SK-N-SH (cell line): ENCODE measurements at regions not wholly inside any gene's neighbourhood (a gene's known extent, or its start where the extent isn't known, plus 50 kb on each side); places are given as distances from the start of the nearest gene placed in this dataset.

Experiments used
- CTCF ChIA-PET: fragments of 300-600, 350-600 bp; formaldehyde crosslinking; extraction: SDS; loops from one replicate; lab custom pipeline; 2021; lab: Yijun Ruan, JAX
- POLR2A ChIA-PET: fragments of 350-600 bp; sonication (Branson Sonifier 250); formaldehyde crosslinking; extraction: SDS; loops from one replicate; lab custom pipeline; 2020; ENCODE audit warnings: antibody characterized with exemption, inconsistent platforms; lab: Yijun Ruan, JAX
- DNase-seq: peaks from one replicate; pipeline ENCODE4 v3.0.0; 2012
- H2AFZ ChIP-seq: fragments of 200-600 bp; sonication (generic); 2 replicates; pipeline ENCODE4 v1.8.1; 2016; ENCODE audit warnings: antibody characterized with exemption, mild to moderate bottlenecking, low read depth
- H3F3A ChIP-seq: fragments of 200-600 bp; sonication (generic); replicated peaks from 2 replicates; pipeline ENCODE3; 2016; ENCODE audit warnings: antibody characterized with exemption, mild to moderate bottlenecking; ENCODE audit not compliant: insufficient read depth
- H3K27ac ChIP-seq, 2 experiments: fragments of 200-500 bp in 1 of 2; fragments of 200-600 bp in 1 of 2; sonication (Bioruptor generic) in 1 of 2; sonication (generic), shearing (Covaris generic) in 1 of 2; 2 replicates each; pipeline versions ENCODE4 v1.5.1 to v1.6.1; 2014 to 2016; ENCODE audit warnings: low read depth in 2 of 2, inconsistent platforms in 1 of 2, low read length in 1 of 2, mild to moderate bottlenecking in 1 of 2, mixed read lengths in 1 of 2
- H3K27me3 ChIP-seq: fragments of 200-600 bp; sonication (generic), shearing (Covaris generic); 2 replicates; pipeline ENCODE4 v1.6.1; 2016; ENCODE audit warnings: mixed run types; ENCODE audit not compliant: insufficient read depth
- H3K36me3 ChIP-seq, 2 experiments: fragments of 200-500 bp in 1 of 2; fragments of 200-600 bp in 1 of 2; sonication (Bioruptor generic) in 1 of 2; sonication (generic) in 1 of 2; replicated peaks in 1 of 2; 2 replicates each; pipeline versions ENCODE3 to v1.5.1; 2014 to 2016; ENCODE audit warnings: low read length in 1 of 2, mild to moderate bottlenecking in 1 of 2; ENCODE audit not compliant: insufficient read depth in 2 of 2, control insufficient read depth in 1 of 2
- H3K4me1 ChIP-seq, 2 experiments: fragments of 200-500 bp in 1 of 2; fragments of 200-600 bp in 1 of 2; sonication (Bioruptor generic) in 1 of 2; sonication (generic), shearing (Covaris generic) in 1 of 2; 2 replicates each; pipeline versions ENCODE4 v1.5.1 to v1.6.1; 2014 to 2016; ENCODE audit warnings: low read depth in 1 of 2, low read length in 1 of 2, mixed run types in 1 of 2; ENCODE audit not compliant: insufficient read depth in 2 of 2, control insufficient read depth in 1 of 2
- H3K4me2 ChIP-seq: fragments of 200-600 bp; sonication (generic), shearing (Covaris generic); 2 replicates; pipeline ENCODE4 v1.6.1; 2017; ENCODE audit warnings: mixed run types
- H3K4me3 ChIP-seq, 2 experiments: fragments of 200-500 bp in 1 of 2; fragments of 200-600 bp in 1 of 2; sonication (Bioruptor generic) in 1 of 2; sonication (generic), shearing (Covaris generic) in 1 of 2; 2 replicates each; pipeline versions ENCODE4 v1.5.1 to v1.8.1; 2014 to 2016; ENCODE audit warnings: low read depth in 2 of 2, inconsistent platforms in 1 of 2, low read length in 1 of 2, mild to moderate bottlenecking in 1 of 2, mixed read lengths in 1 of 2, moderate library complexity in 1 of 2
- H3K79me2 ChIP-seq: fragments of 200-600 bp; sonication (generic); 2 replicates; pipeline ENCODE4 v1.8.1; 2017; ENCODE audit warnings: mild to moderate bottlenecking; ENCODE audit not compliant: insufficient read depth
- H3K9ac ChIP-seq: fragments of 200-600 bp; sonication (generic); 2 replicates; pipeline ENCODE4 v1.6.1; 2017; ENCODE audit warnings: mixed run types
- H3K9me2 ChIP-seq: fragments of 200-600 bp; sonication (generic); 2 replicates; pipeline ENCODE4 v1.6.1; 2017; ENCODE audit warnings: mixed run types
- H3K9me3 ChIP-seq: fragments of 200-600 bp; sonication (generic); 2 replicates; pipeline ENCODE4 v1.6.1; 2017; ENCODE audit warnings: mixed run types, mild to moderate bottlenecking, moderate library complexity
- H4K20me1 ChIP-seq: fragments of 200-600 bp; sonication (generic); 2 replicates; pipeline ENCODE4 v1.6.1; 2017; ENCODE audit warnings: mild to moderate bottlenecking, mixed run types; ENCODE audit not compliant: insufficient read depth
- CHD2 ChIP-seq: fragments of 150-350 bp; IDR thresholded peaks from 2 replicates; pipeline ENCODE4 v1.6.1; 2018; ENCODE audit warnings: low read length; ENCODE audit not compliant: partially characterized antibody
- EP300 ChIP-seq, 2 experiments: IDR thresholded peaks; 2 replicates each; pipeline versions ENCODE4 v1.4.0 to v1.6.1; 2012; ENCODE audit warnings: borderline replicate concordance in 1 of 2, low read depth in 1 of 2, low read length in 1 of 2
- FOSL2 ChIP-seq: IDR thresholded peaks from 2 replicates; pipeline ENCODE4 v1.4.0; 2012; ENCODE audit warnings: low read depth, mild to moderate bottlenecking, moderate library complexity, borderline replicate concordance
- FOXJ3 ChIP-seq: sonication (generic); formaldehyde crosslinking; IDR thresholded peaks from 2 replicates; pipeline ENCODE4 v1.5.1; 2020; ENCODE audit warnings: mild to moderate bottlenecking, missing genetic modification reagents
- FOXM1 ChIP-seq: IDR thresholded peaks from 2 replicates; pipeline ENCODE4 v1.4.0; 2012; ENCODE audit warnings: low read depth, mild to moderate bottlenecking
- MXI1 ChIP-seq: IDR thresholded peaks from 2 replicates; pipeline ENCODE4 v1.6.1; 2012; ENCODE audit warnings: mild to moderate bottlenecking, low read depth, low read length, improper control_type of control experiment
- RAD21 ChIP-seq: IDR thresholded peaks from 2 replicates; pipeline ENCODE4 v1.6.1; 2012; ENCODE audit warnings: mild to moderate bottlenecking, low read length
- SIN3A ChIP-seq: IDR thresholded peaks from 2 replicates; pipeline ENCODE4 v1.6.1; 2012; ENCODE audit warnings: low read depth, mild to moderate bottlenecking, low read length, moderate library complexity, borderline replicate concordance
- TAF1 ChIP-seq: IDR thresholded peaks from 2 replicates; pipeline ENCODE4 v1.6.1; 2012; ENCODE audit warnings: low read depth, mild to moderate bottlenecking, low read length, moderate library complexity, borderline replicate concordance
- YY1 ChIP-seq: IDR thresholded peaks from 2 replicates; pipeline ENCODE4 v1.4.0; 2012; ENCODE audit warnings: low read depth, mild to moderate bottlenecking
- WGBS: methylation state at CpG from one replicate; pipeline ENCODE4 v1.1.6; 2017; ENCODE audit warnings: low lambda C conversion rate; 5-methylcytosine and 5-hydroxymethylcytosine counted together
- TF ChIP-seq, protein P1 (sequence below): fragments of 150-350 bp; IDR thresholded peaks from 2 replicates; pipeline ENCODE4 v1.6.1; 2017; ENCODE audit warnings: antibody characterized with exemption, low read length, low read depth, borderline replicate concordance
- TF ChIP-seq, protein P2 (sequence below): fragments of 150-350 bp; IDR thresholded peaks from 2 replicates; pipeline ENCODE4 v1.6.1; 2016; ENCODE audit warnings: mild to moderate bottlenecking, low read depth, low read length
- TF ChIP-seq, protein P3 (sequence below): fragments of 200-600 bp; sonication (generic); IDR thresholded peaks from 2 replicates; pipeline ENCODE4 v1.6.1; 2017; ENCODE audit warnings: antibody characterized with exemption, mild to moderate bottlenecking, moderate library complexity
- TF ChIP-seq, protein P4 (sequence below): IDR thresholded peaks from 2 replicates; pipeline ENCODE4 v1.4.0; 2012; ENCODE audit warnings: low read depth, borderline replicate concordance
- TF ChIP-seq, protein P5 (sequence below): IDR thresholded peaks from 2 replicates; pipeline ENCODE4 v1.4.0; 2012; ENCODE audit warnings: low read depth
- TF ChIP-seq, protein P6 (sequence below): IDR thresholded peaks from 2 replicates; pipeline ENCODE4; 2012
- TF ChIP-seq, protein P7 (sequence below): IDR thresholded peaks from 2 replicates; pipeline ENCODE4 v1.4.0; 2012; ENCODE audit warnings: low read depth, borderline replicate concordance

DNA sequence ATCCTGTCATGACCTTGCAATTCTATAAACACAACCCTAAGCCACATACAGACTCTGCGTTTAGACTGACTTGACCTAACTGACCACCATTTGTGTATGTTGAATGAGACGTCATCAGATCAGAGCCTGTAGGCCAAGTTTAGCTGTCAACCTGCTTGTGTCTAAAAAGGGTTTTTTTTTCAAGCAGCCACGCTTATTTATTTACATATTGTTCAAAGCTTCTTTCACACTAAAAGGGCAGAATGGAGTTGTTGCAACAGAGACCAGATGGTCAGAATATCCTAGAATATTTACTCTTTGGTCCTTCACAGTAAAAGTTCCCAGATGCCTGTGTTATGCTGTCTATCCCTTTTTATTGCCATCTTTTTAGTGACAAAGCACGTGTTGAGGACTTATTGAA lies 307.7 kb upstream of the SLC10A2 start:
- WGBS = 39% methylated on average over 4 of the region's 4 CpGs
- no peak for DNase-seq
- no peaks in the 10 kb centered on the region for H3K4me1 ChIP-seq
- no peak overlapping the region for H3K4me3 ChIP-seq
- H3K9me3 ChIP-seq = no peaks in the 10 kb centered on the region
- no peak for TF ChIP-seq FOSL2
- no peak for TF ChIP-seq YY1
- TF ChIP-seq, protein P1, sequence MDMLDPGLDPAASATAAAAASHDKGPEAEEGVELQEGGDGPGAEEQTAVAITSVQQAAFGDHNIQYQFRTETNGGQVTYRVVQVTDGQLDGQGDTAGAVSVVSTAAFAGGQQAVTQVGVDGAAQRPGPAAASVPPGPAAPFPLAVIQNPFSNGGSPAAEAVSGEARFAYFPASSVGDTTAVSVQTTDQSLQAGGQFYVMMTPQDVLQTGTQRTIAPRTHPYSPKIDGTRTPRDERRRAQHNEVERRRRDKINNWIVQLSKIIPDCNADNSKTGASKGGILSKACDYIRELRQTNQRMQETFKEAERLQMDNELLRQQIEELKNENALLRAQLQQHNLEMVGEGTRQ = no peak
- TF ChIP-seq, protein P2, sequence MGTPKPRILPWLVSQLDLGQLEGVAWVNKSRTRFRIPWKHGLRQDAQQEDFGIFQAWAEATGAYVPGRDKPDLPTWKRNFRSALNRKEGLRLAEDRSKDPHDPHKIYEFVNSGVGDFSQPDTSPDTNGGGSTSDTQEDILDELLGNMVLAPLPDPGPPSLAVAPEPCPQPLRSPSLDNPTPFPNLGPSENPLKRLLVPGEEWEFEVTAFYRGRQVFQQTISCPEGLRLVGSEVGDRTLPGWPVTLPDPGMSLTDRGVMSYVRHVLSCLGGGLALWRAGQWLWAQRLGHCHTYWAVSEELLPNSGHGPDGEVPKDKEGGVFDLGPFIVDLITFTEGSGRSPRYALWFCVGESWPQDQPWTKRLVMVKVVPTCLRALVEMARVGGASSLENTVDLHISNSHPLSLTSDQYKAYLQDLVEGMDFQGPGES = no peak
- TF ChIP-seq, protein P3, sequence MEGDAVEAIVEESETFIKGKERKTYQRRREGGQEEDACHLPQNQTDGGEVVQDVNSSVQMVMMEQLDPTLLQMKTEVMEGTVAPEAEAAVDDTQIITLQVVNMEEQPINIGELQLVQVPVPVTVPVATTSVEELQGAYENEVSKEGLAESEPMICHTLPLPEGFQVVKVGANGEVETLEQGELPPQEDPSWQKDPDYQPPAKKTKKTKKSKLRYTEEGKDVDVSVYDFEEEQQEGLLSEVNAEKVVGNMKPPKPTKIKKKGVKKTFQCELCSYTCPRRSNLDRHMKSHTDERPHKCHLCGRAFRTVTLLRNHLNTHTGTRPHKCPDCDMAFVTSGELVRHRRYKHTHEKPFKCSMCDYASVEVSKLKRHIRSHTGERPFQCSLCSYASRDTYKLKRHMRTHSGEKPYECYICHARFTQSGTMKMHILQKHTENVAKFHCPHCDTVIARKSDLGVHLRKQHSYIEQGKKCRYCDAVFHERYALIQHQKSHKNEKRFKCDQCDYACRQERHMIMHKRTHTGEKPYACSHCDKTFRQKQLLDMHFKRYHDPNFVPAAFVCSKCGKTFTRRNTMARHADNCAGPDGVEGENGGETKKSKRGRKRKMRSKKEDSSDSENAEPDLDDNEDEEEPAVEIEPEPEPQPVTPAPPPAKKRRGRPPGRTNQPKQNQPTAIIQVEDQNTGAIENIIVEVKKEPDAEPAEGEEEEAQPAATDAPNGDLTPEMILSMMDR = no peak
- TF ChIP-seq EP300 (IDR thresholded peaks at IDR 0.05; ENCODE audit: borderline replicate concordance in 1 of 2, low read depth in 1 of 2, low read length in 1 of 2) = no peak
- TF ChIP-seq, protein P4, sequence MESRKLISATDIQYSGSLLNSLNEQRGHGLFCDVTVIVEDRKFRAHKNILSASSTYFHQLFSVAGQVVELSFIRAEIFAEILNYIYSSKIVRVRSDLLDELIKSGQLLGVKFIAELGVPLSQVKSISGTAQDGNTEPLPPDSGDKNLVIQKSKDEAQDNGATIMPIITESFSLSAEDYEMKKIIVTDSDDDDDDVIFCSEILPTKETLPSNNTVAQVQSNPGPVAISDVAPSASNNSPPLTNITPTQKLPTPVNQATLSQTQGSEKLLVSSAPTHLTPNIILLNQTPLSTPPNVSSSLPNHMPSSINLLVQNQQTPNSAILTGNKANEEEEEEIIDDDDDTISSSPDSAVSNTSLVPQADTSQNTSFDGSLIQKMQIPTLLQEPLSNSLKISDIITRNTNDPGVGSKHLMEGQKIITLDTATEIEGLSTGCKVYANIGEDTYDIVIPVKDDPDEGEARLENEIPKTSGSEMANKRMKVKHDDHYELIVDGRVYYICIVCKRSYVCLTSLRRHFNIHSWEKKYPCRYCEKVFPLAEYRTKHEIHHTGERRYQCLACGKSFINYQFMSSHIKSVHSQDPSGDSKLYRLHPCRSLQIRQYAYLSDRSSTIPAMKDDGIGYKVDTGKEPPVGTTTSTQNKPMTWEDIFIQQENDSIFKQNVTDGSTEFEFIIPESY = no peak
- H4K20me1 ChIP-seq = no peaks in the 10 kb centered on the region
- POLR2A ChIA-PET = no interaction called here
- no peak overlapping the region for H2AFZ ChIP-seq
- H3K27ac ChIP-seq = no peak overlapping the region
- H3K36me3 ChIP-seq = no peaks in the 10 kb centered on the region
- CTCF ChIA-PET = no interaction called here
- H3K9me2 ChIP-seq = no peaks in the 10 kb centered on the region
- H3F3A ChIP-seq = no peaks in the 10 kb centered on the region
- no peaks in the 10 kb centered on the region for H3K79me2 ChIP-seq
- no peaks in the 10 kb centered on the region for H3K27me3 ChIP-seq
- H3K4me2 ChIP-seq = no peak overlapping the region
- no peak overlapping the region for H3K9ac ChIP-seq

DNA sequence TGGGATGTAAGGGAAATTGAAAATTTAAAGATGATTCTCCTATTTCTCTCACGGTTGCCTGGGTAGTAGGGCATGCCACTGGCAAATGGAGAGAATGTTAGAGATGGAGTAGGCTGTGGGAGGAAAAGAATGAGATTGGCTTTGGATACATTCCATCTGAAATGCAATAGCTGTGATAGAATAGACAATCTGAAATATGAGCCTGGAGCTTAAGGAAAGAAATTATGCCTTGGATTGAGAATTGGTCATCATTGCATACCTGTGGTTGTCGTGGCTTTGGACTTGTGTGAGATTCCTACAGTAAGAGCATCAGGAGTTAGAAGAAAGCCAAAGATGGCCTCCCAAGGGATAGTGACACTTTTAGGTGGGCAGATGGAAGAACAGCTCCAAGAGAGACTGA lies 305.1 kb upstream of the SLC10A2 start:
- no peaks in the 10 kb centered on the region for H3K27me3 ChIP-seq
- no peak overlapping the region for H3K9ac ChIP-seq
- H3K4me1 ChIP-seq = no peaks in the 10 kb centered on the region
- H4K20me1 ChIP-seq = no peaks in the 10 kb centered on the region
- no peaks in the 10 kb centered on the region for H3K36me3 ChIP-seq
- POLR2A ChIA-PET = no interaction called here
- H3K27ac ChIP-seq = no peak overlapping the region
- no peaks in the 10 kb centered on the region for H3K9me3 ChIP-seq
- H3K4me3 ChIP-seq = no peak overlapping the region
- DNase-seq = no peak
- 12% methylated on average over 2 of the region's 2 CpGs for WGBS
- CTCF ChIA-PET = no interaction called here
- TF ChIP-seq FOSL2 (no peak), CHD2 (no peak), FOXM1 (no peak), RAD21 (no peak), FOXJ3 (CRISPR knock-in tag) (no peak), TAF1 (no peak), SIN3A (no peak), MXI1 (no peak)
- TF ChIP-seq, protein P5, sequence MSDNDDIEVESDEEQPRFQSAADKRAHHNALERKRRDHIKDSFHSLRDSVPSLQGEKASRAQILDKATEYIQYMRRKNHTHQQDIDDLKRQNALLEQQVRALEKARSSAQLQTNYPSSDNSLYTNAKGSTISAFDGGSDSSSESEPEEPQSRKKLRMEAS = no peak
- TF ChIP-seq, protein P3 = no peak
- TF ChIP-seq, protein P6, sequence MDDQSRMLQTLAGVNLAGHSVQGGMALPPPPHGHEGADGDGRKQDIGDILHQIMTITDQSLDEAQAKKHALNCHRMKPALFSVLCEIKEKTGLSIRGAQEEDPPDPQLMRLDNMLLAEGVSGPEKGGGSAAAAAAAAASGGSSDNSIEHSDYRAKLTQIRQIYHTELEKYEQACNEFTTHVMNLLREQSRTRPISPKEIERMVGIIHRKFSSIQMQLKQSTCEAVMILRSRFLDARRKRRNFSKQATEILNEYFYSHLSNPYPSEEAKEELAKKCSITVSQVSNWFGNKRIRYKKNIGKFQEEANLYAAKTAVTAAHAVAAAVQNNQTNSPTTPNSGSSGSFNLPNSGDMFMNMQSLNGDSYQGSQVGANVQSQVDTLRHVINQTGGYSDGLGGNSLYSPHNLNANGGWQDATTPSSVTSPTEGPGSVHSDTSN = no peak
- TF ChIP-seq, protein P7, sequence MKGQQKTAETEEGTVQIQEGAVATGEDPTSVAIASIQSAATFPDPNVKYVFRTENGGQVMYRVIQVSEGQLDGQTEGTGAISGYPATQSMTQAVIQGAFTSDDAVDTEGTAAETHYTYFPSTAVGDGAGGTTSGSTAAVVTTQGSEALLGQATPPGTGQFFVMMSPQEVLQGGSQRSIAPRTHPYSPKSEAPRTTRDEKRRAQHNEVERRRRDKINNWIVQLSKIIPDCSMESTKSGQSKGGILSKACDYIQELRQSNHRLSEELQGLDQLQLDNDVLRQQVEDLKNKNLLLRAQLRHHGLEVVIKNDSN = no peak
- no peak overlapping the region for H3K4me2 ChIP-seq
- H3F3A ChIP-seq = no peaks in the 10 kb centered on the region
- H2AFZ ChIP-seq = no peak overlapping the region
- H3K9me2 ChIP-seq = no peaks in the 10 kb centered on the region
- H3K79me2 ChIP-seq = no peaks in the 10 kb centered on the region
